Hepatocyte (in vitro differentiated cells): ENCODE measurements at regions not wholly inside any gene's neighbourhood (a gene's known extent, or its start where the extent isn't known, plus 50 kb on each side); places are given as distances from the start of the nearest gene placed in this dataset.

Experiments
- DNase-seq: peaks from one replicate; pipeline ENCODE4 v3.0.0-alpha.2; 2016; ENCODE audit warnings: low spot score
- H2AFZ ChIP-seq: fragments of 200-600 bp; sonication (generic); 2 replicates; pipeline ENCODE4 v1.6.0; 2016; ENCODE audit warnings: antibody characterized with exemption, mild to moderate bottlenecking
- H3K27ac ChIP-seq: fragments of 200-600 bp; sonication (generic); 2 replicates; pipeline ENCODE4 v1.5.1; 2016; ENCODE audit warnings: mild to moderate bottlenecking
- H3K27me3 ChIP-seq: fragments of 200-600 bp; sonication (generic); 2 replicates; pipeline ENCODE4 v1.6.1; 2016
- H3K36me3 ChIP-seq: fragments of 200-600 bp; sonication (generic); replicated peaks from 2 replicates; pipeline ENCODE4 v1.5.1; 2016; ENCODE audit warnings: low read depth; ENCODE audit not compliant: insufficient read depth
- H3K4me1 ChIP-seq: fragments of 200-600 bp; sonication (generic); 2 replicates; pipeline ENCODE4 v1.5.1; 2016; ENCODE audit warnings: mild to moderate bottlenecking, moderate library complexity; ENCODE audit not compliant: insufficient read depth
- H3K4me2 ChIP-seq: fragments of 200-600 bp; sonication (generic); 2 replicates; pipeline ENCODE4 v1.6.0; 2016
- H3K4me3 ChIP-seq: fragments of 200-600 bp; sonication (generic); 2 replicates; pipeline ENCODE4 v1.5.1; 2016; ENCODE audit warnings: mild to moderate bottlenecking
- H3K79me2 ChIP-seq: fragments of 200-600 bp; sonication (generic); 2 replicates; pipeline ENCODE4 v1.6.0; 2017; ENCODE audit warnings: mild to moderate bottlenecking
- H3K9me2 ChIP-seq: fragments of 200-600 bp; sonication (generic); replicated peaks from 2 replicates; pipeline ENCODE4 v1.6.0; 2017; ENCODE audit warnings: mild to moderate bottlenecking; ENCODE audit not compliant: insufficient read depth
- H3K9me3 ChIP-seq: fragments of 200-600 bp; sonication (generic); 2 replicates; pipeline ENCODE4 v1.5.1; 2016; ENCODE audit warnings: low read depth, mild to moderate bottlenecking
- H4K20me1 ChIP-seq: fragments of 200-600 bp; sonication (generic); 2 replicates; pipeline ENCODE4 v1.6.0; 2016; ENCODE audit warnings: mild to moderate bottlenecking; ENCODE audit not compliant: insufficient read depth, poor library complexity, severe bottlenecking
- CTCF ChIP-seq: fragments of 200-600 bp; sonication (generic); IDR thresholded peaks from 2 replicates; pipeline ENCODE4 v1.5.1; 2016; ENCODE audit warnings: antibody characterized with exemption, mild to moderate bottlenecking; ENCODE audit not compliant: poor library complexity
- EZH2 ChIP-seq: fragments of 200-600 bp; sonication (generic); IDR thresholded peaks from 2 replicates; pipeline ENCODE4 v1.6.1; 2016; ENCODE audit warnings: antibody characterized with exemption, mild to moderate bottlenecking, borderline replicate concordance
- EZH2phosphoT487 ChIP-seq: fragments of 200-600 bp; sonication (generic); IDR thresholded peaks from one replicate; pipeline ENCODE4 v1.6.1; 2018; ENCODE audit warnings: antibody characterized with exemption, mild to moderate bottlenecking, low read depth, moderate library complexity; ENCODE audit not compliant: unreplicated experiment, severe bottlenecking
- WGBS: methylation state at CpG from one replicate; pipeline ENCODE4 v1.1.6; 2016; ENCODE audit warnings: low lambda C conversion rate; ENCODE audit errors: missing lambda C conversion rate; 5-methylcytosine and 5-hydroxymethylcytosine counted together

- WGBS: 52% methylated on average over 1 of the region's 1 CpG
- H3K4me3 ChIP-seq: no peak overlapping the region
- TF ChIP-seq EZH2: no peak
- no peak for TF ChIP-seq CTCF
- TF ChIP-seq EZH2phosphoT487: no peak
Observed at GRCh38 chr3:74119221-74119620, 494.5 kb upstream of the PDZRN3 start.

GRCh38 chr3:74115906-74116305 is 491.2 kb upstream of the PDZRN3 start:
- H3K4me2 ChIP-seq: no peak overlapping the region
- H3K36me3 ChIP-seq: no peaks in the 10 kb centered on the region
- DNase-seq: no peak
- H3K9me3 ChIP-seq: no peaks in the 10 kb centered on the region
- no peaks in the 10 kb centered on the region for H3K27me3 ChIP-seq
- H3K4me3 ChIP-seq: no peak overlapping the region
- H3K79me2 ChIP-seq: no peaks in the 10 kb centered on the region
- H2AFZ ChIP-seq: no peak overlapping the region
- TF ChIP-seq EZH2phosphoT487: no peak
- TF ChIP-seq EZH2: no peak
- TF ChIP-seq CTCF: no peak
- 62% methylated on average over 3 of the region's 3 CpGs for WGBS
- H4K20me1 ChIP-seq: no peaks in the 10 kb centered on the region
- no peaks in the 10 kb centered on the region for H3K9me2 ChIP-seq
- no peak overlapping the region for H3K27ac ChIP-seq
- H3K4me1 ChIP-seq: peaks cover 14% of the 10 kb centered on the region

More at GRCh38 chr3:74119221-74119620, 494.5 kb upstream of the PDZRN3 start:
- Histone ChIP-seq H3K27me3 (no peaks in the 10 kb centered on the region), H3K36me3 (no peaks in the 10 kb centered on the region), H3K4me1 (peaks cover 14% of the 10 kb centered on the region), H3K9me2 (no peaks in the 10 kb centered on the region), H3K27ac (no peak overlapping the region), H3K4me2 (no peak overlapping the region), H3K9me3 (no peaks in the 10 kb centered on the region), H2AFZ (peak overlapping the region; percentile 0), H4K20me1 (no peaks in the 10 kb centered on the region), H3K79me2 (no peaks in the 10 kb centered on the region)
- DNase-seq: no peak

GRCh38 chr3:74107451-74107850 is 482.7 kb upstream of the PDZRN3 start:
- no peaks in the 10 kb centered on the region for H3K4me1 ChIP-seq
- H3K4me2 ChIP-seq: no peak overlapping the region
- WGBS: 68% methylated on average over 2 of the region's 2 CpGs

More at GRCh38 chr3:74107451-74107850, 482.7 kb upstream of the PDZRN3 start:
- Histone ChIP-seq H3K36me3 (no peaks in the 10 kb centered on the region), H3K4me3 (no peak overlapping the region), H3K9me3 (no peaks in the 10 kb centered on the region), H2AFZ (no peak overlapping the region), H3K27ac (no peak overlapping the region), H3K27me3 (no peaks in the 10 kb centered on the region), H3K79me2 (no peaks in the 10 kb centered on the region), H4K20me1 (no peaks in the 10 kb centered on the region), H3K9me2 (no peaks in the 10 kb centered on the region)
- TF ChIP-seq EZH2 (no peak), CTCF (no peak), EZH2phosphoT487 (no peak)
- no peak for DNase-seq
